Astrocyte (in vitro differentiated cells and primary cell): ENCODE measurements at regions not wholly inside any gene's neighbourhood (a gene's known extent, or its start where the extent isn't known, plus 50 kb on each side); places are given as distances from the start of the nearest gene placed in this dataset.

ENCODE experiments used
- DNase-seq: peaks from one replicate; pipeline ENCODE4 v3.0.0-alpha.2; 2010; ENCODE audit warnings: low read depth
- FAIRE-seq: peaks from 2 replicates; lab custom pipeline; 2011; peaks lifted over from hg19 to GRCh38; lab: Jason Lieb, UNC
- H2AFZ ChIP-seq: 2 replicates; pipeline ENCODE4 v1.6.0; 2012; ENCODE audit warnings: low read depth, low read length, inconsistent platforms
- H3K27ac ChIP-seq: 2 replicates; pipeline ENCODE4 v1.5.1; 2011; ENCODE audit warnings: low read depth, low read length, inconsistent platforms
- H3K27me3 ChIP-seq: 2 replicates; pipeline ENCODE4 v1.6.0; 2011; ENCODE audit warnings: low read length, inconsistent platforms; ENCODE audit not compliant: insufficient read depth
- H3K36me3 ChIP-seq: 2 replicates; pipeline ENCODE4 v1.5.1; 2011; ENCODE audit warnings: low read length, inconsistent platforms; ENCODE audit not compliant: insufficient read depth
- H3K4me1 ChIP-seq: 2 replicates; pipeline ENCODE4 v1.5.1; 2011; ENCODE audit warnings: low read length, inconsistent platforms; ENCODE audit not compliant: insufficient read depth
- H3K4me2 ChIP-seq: 2 replicates; pipeline ENCODE4 v1.6.0; 2012; ENCODE audit warnings: low read length, inconsistent platforms
- H3K4me3 ChIP-seq: 2 replicates; pipeline ENCODE4 v1.5.1; 2011; ENCODE audit warnings: low read depth, mild to moderate bottlenecking, low read length, inconsistent platforms; ENCODE audit not compliant: insufficient read depth
- H3K79me2 ChIP-seq: 2 replicates; pipeline ENCODE4 v1.6.0; 2012; ENCODE audit warnings: mild to moderate bottlenecking, low read length, inconsistent platforms; ENCODE audit not compliant: insufficient read depth
- H3K9ac ChIP-seq: 2 replicates; pipeline ENCODE4 v1.6.0; 2012; ENCODE audit warnings: mild to moderate bottlenecking, low read length, inconsistent platforms
- H3K9me3 ChIP-seq: 2 replicates; pipeline ENCODE4 v1.5.1; 2012; ENCODE audit warnings: low read depth, mild to moderate bottlenecking, low read length, inconsistent platforms; ENCODE audit not compliant: insufficient read depth
- H4K20me1 ChIP-seq: 2 replicates; pipeline ENCODE4 v1.6.0; 2012; ENCODE audit warnings: low read length, inconsistent platforms; ENCODE audit not compliant: insufficient read depth
- H3K27ac Mint-ChIP-seq: one replicate; pipeline ENCODE4 v1.8.0; 2021; ENCODE audit warnings: mild to moderate bottlenecking, mixed read lengths; ENCODE audit not compliant: unreplicated experiment
- H3K27me3 Mint-ChIP-seq: one replicate; pipeline ENCODE4 v1.8.0; 2021; ENCODE audit warnings: low read depth, mixed read lengths; ENCODE audit not compliant: unreplicated experiment
- H3K36me3 Mint-ChIP-seq: one replicate; pipeline ENCODE4 v1.8.0; 2021; ENCODE audit warnings: low read depth, mixed read lengths; ENCODE audit not compliant: unreplicated experiment
- H3K4me1 Mint-ChIP-seq: one replicate; pipeline ENCODE4 v1.8.0; 2021; ENCODE audit warnings: low read depth, mixed read lengths; ENCODE audit not compliant: unreplicated experiment
- H3K4me3 Mint-ChIP-seq: one replicate; pipeline ENCODE4 v1.8.0; 2021; ENCODE audit warnings: mild to moderate bottlenecking, moderate library complexity, mixed read lengths; ENCODE audit not compliant: unreplicated experiment
- H3K9me3 Mint-ChIP-seq: one replicate; pipeline ENCODE4 v1.8.0; 2021; ENCODE audit warnings: mild to moderate bottlenecking, mixed read lengths; ENCODE audit not compliant: unreplicated experiment
- CTCF ChIP-seq: IDR thresholded peaks from 2 replicates; pipeline ENCODE4 v1.5.1; 2011; ENCODE audit warnings: low read depth, mild to moderate bottlenecking, inconsistent platforms, low read length, moderate library complexity; ENCODE audit not compliant: insufficient read depth
- EZH2 ChIP-seq: IDR thresholded peaks from 2 replicates; pipeline ENCODE4 v1.6.1; 2012; ENCODE audit warnings: mild to moderate bottlenecking, low read length, inconsistent platforms; ENCODE audit not compliant: insufficient read depth

- no peak for FAIRE-seq
- no peak overlapping the region for H3K27ac ChIP-seq
- TF ChIP-seq EZH2 (no peak), CTCF (no peak)
Measured at GRCh38 chr13:99828123-99828522, 143.4 kb downstream of the ZIC5 start.

GRCh38 chr13:99827011-99827772, 144.4 kb downstream of the ZIC5 start:
- Histone ChIP-seq H3K9ac (no peak overlapping the region), H3K4me1 (no peaks in the 10 kb centered on the region), H3K27me3 (no peaks in the 10 kb centered on the region), H4K20me1 (no peaks in the 10 kb centered on the region), H3K4me3 (no peak overlapping the region), H3K79me2 (no peaks in the 10 kb centered on the region), H3K4me2 (no peak overlapping the region), H3K27ac (no peak overlapping the region), H3K36me3 (no peaks in the 10 kb centered on the region), H2AFZ (no peak overlapping the region), H3K9me3 (no peaks in the 10 kb centered on the region)
- H3K4me3 Mint-ChIP-seq = no peak overlapping the region
- TF ChIP-seq EZH2 = no peak
- no peak for TF ChIP-seq CTCF
- H3K36me3 Mint-ChIP-seq = no peaks in the 10 kb centered on the region
- H3K27ac Mint-ChIP-seq = no peak overlapping the region
- FAIRE-seq = no peak
- peaks cover 17% of the 10 kb centered on the region for H3K27me3 Mint-ChIP-seq
- peaks cover 9% of the 10 kb centered on the region for H3K9me3 Mint-ChIP-seq
- DNase-seq = no peak
- no peaks in the 10 kb centered on the region for H3K4me1 Mint-ChIP-seq

More at GRCh38 chr13:99828123-99828522, 143.4 kb downstream of the ZIC5 start:
- H3K27ac Mint-ChIP-seq = no peak overlapping the region
- Histone ChIP-seq H3K9me3 (no peaks in the 10 kb centered on the region), H2AFZ (no peak overlapping the region), H3K36me3 (no peaks in the 10 kb centered on the region), H3K4me1 (no peaks in the 10 kb centered on the region), H3K9ac (no peak overlapping the region), H3K27me3 (no peaks in the 10 kb centered on the region), H3K79me2 (no peaks in the 10 kb centered on the region), H3K4me2 (no peak overlapping the region), H4K20me1 (no peaks in the 10 kb centered on the region), H3K4me3 (no peak overlapping the region)
- H3K36me3 Mint-ChIP-seq = no peaks in the 10 kb centered on the region
- H3K9me3 Mint-ChIP-seq = peaks cover 6% of the 10 kb centered on the region
- peaks cover 17% of the 10 kb centered on the region for H3K27me3 Mint-ChIP-seq
- H3K4me1 Mint-ChIP-seq = no peaks in the 10 kb centered on the region
- no peak for DNase-seq
- H3K4me3 Mint-ChIP-seq = no peak overlapping the region

GRCh38 chr13:99823961-99824360, 147.6 kb downstream of the ZIC5 start:
- Histone ChIP-seq H2AFZ (no peak overlapping the region), H3K27ac (no peak overlapping the region), H3K27me3 (no peaks in the 10 kb centered on the region), H3K79me2 (no peaks in the 10 kb centered on the region), H3K4me3 (no peak overlapping the region), H3K4me1 (no peaks in the 10 kb centered on the region), H3K36me3 (no peaks in the 10 kb centered on the region), H4K20me1 (no peaks in the 10 kb centered on the region), H3K4me2 (no peak overlapping the region), H3K9ac (no peak overlapping the region), H3K9me3 (no peaks in the 10 kb centered on the region)
- Mint-ChIP-seq H3K27ac (no peak overlapping the region), H3K4me3 (no peak overlapping the region), H3K9me3 (peaks cover 13% of the 10 kb centered on the region), H3K4me1 (no peaks in the 10 kb centered on the region), H3K27me3 (peaks cover 4% of the 10 kb centered on the region), H3K36me3 (no peaks in the 10 kb centered on the region)
- TF ChIP-seq CTCF = no peak
- no peak for TF ChIP-seq EZH2
- FAIRE-seq = no peak
- DNase-seq = no peak
